IMR-90 (cell line): ENCODE measurements at regions not wholly inside any gene's neighbourhood (a gene's known extent, or its start where the extent isn't known, plus 50 kb on each side); places are given as distances from the start of the nearest gene placed in this dataset.

Source experiments
- ATAC-seq: fragments of 200-7000 bp; cut with Tn5 transposase; 2 replicates; pipeline ENCODE4 v1.9.1; 2020; ENCODE audit warnings: low read depth, mild to moderate bottlenecking, moderate library complexity
- BruUV-seq: library from RNA; stranded (reverse); fragments of 400-500 nt; replicated peaks from 2 replicates; lab custom pipeline; 2021; lab: Mats Ljungman, UMichigan
- CTCF ChIA-PET: fragments of 300-600 bp; formaldehyde crosslinking; extraction: SDS; loops from one replicate; lab custom pipeline; 2021; ENCODE audit warnings: antibody characterized with exemption; lab: Yijun Ruan, JAX
- POLR2A ChIA-PET: fragments of 300-600 bp; sonication (Branson Sonifier 250); formaldehyde crosslinking; loops from one replicate; lab custom pipeline; 2022; ENCODE audit warnings: antibody characterized with exemption; ENCODE audit not compliant: unreplicated experiment; lab: Charles Lee
- DNase-seq: peaks from one replicate; pipeline ENCODE4 v3.0.0; 2013
- H2AFZ ChIP-seq: replicated peaks from 2 replicates; pipeline ENCODE3; 2013; ENCODE audit warnings: low read length, mild to moderate bottlenecking; ENCODE audit not compliant: poor library complexity
- H2AK5ac ChIP-seq: 2 replicates; pipeline ENCODE4 v1.6.1; 2013; ENCODE audit warnings: low read depth, low read length, inconsistent platforms
- H2AK9ac ChIP-seq: replicated peaks from 2 replicates; pipeline ENCODE3; 2013; ENCODE audit warnings: mild to moderate bottlenecking, low read depth, low read length, moderate library complexity; ENCODE audit not compliant: poor library complexity
- H2BK120ac ChIP-seq: 2 replicates; pipeline ENCODE4 v1.6.1; 2013; ENCODE audit warnings: low read depth, low read length, inconsistent platforms
- H2BK15ac ChIP-seq: 3 replicates; pipeline ENCODE4 v1.6.1; 2013; ENCODE audit warnings: low read depth, low read length, inconsistent platforms
- H2BK20ac ChIP-seq: 2 replicates; pipeline ENCODE4 v1.6.1; 2013; ENCODE audit warnings: low read depth, mild to moderate bottlenecking, inconsistent platforms, low read length, moderate library complexity
- H2BK5ac ChIP-seq: 2 replicates; pipeline ENCODE4 v1.6.1; 2013; ENCODE audit warnings: mild to moderate bottlenecking, low read depth, low read length, inconsistent platforms; ENCODE audit not compliant: poor library complexity, severe bottlenecking
- H3K14ac ChIP-seq: replicated peaks from 2 replicates; pipeline ENCODE4 v1.6.1; 2013; ENCODE audit warnings: low read depth, low read length, inconsistent platforms
- H3K18ac ChIP-seq: 2 replicates; pipeline ENCODE4 v1.6.1; 2013; ENCODE audit warnings: low read depth, low read length, control low read depth
- H3K23ac ChIP-seq: 2 replicates; pipeline ENCODE4 v1.6.1; 2013; ENCODE audit warnings: low read depth, low read length, inconsistent platforms
- H3K27ac ChIP-seq: 2 replicates; pipeline ENCODE4 v1.5.1; 2013; ENCODE audit warnings: mild to moderate bottlenecking, control low read depth, low read length; ENCODE audit not compliant: insufficient read depth
- H3K27me3 ChIP-seq: 2 replicates; pipeline ENCODE4 v1.6.1; 2013; ENCODE audit warnings: low read length; ENCODE audit not compliant: control insufficient read depth, insufficient read depth
- H3K36me3 ChIP-seq: 2 replicates; pipeline ENCODE4 v1.6.1; 2013; ENCODE audit warnings: low read length, mixed read lengths; ENCODE audit not compliant: control insufficient read depth, insufficient read depth
- H3K4ac ChIP-seq: 2 replicates; pipeline ENCODE4 v1.6.1; 2013; ENCODE audit warnings: low read depth, low read length, inconsistent platforms
- H3K4me1 ChIP-seq: 2 replicates; pipeline ENCODE4 v1.6.1; 2013; ENCODE audit warnings: low read length, mixed read lengths; ENCODE audit not compliant: control insufficient read depth, insufficient read depth
- H3K4me2 ChIP-seq: 2 replicates; pipeline ENCODE4 v1.6.1; 2013; ENCODE audit warnings: low read depth, mild to moderate bottlenecking, control low read depth, low read length, moderate library complexity
- H3K4me3 ChIP-seq: 2 replicates; pipeline ENCODE4 v1.5.1; 2013; ENCODE audit warnings: low read depth, mild to moderate bottlenecking, control low read depth, low read length, moderate library complexity; ENCODE audit not compliant: insufficient read depth
- H3K56ac ChIP-seq: 2 replicates; pipeline ENCODE4 v1.6.1; 2013; ENCODE audit warnings: low read length, inconsistent platforms; ENCODE audit not compliant: insufficient read depth; ENCODE audit errors: extremely low read depth
- H3K79me1 ChIP-seq, 2 experiments: 2 replicates each; pipeline ENCODE4 v1.6.1; 2013; ENCODE audit warnings: low read length in 2 of 2, inconsistent platforms in 1 of 2, low read depth in 1 of 2
- H3K9ac ChIP-seq: 2 replicates; pipeline ENCODE4 v1.6.1; 2013; ENCODE audit warnings: low read depth, low read length, control low read depth
- H3K9me1 ChIP-seq: 2 replicates; pipeline ENCODE4 v1.6.1; 2013; ENCODE audit warnings: low read length, inconsistent platforms; ENCODE audit not compliant: insufficient read depth
- H3K9me3 ChIP-seq: 2 replicates; pipeline ENCODE4 v1.6.1; 2013; ENCODE audit warnings: low read length; ENCODE audit not compliant: control insufficient read depth, insufficient read depth
- H4K20me1 ChIP-seq: 2 replicates; pipeline ENCODE4 v1.6.1; 2013; ENCODE audit warnings: low read length, inconsistent platforms; ENCODE audit not compliant: insufficient read depth
- H4K5ac ChIP-seq: 2 replicates; pipeline ENCODE4 v1.6.1; 2013; ENCODE audit warnings: mild to moderate bottlenecking, low read depth, low read length, control low read depth
- H4K8ac ChIP-seq, 2 experiments: 2 replicates each; pipeline ENCODE4 v1.6.1; 2013; ENCODE audit warnings: low read depth in 2 of 2, low read length in 2 of 2, control low read depth in 1 of 2, inconsistent platforms in 1 of 2
- H4K91ac ChIP-seq: 2 replicates; pipeline ENCODE4 v1.6.1; 2013; ENCODE audit warnings: low read depth, low read length, inconsistent platforms; ENCODE audit not compliant: insufficient read depth
- CHD1 ChIP-seq: IDR thresholded peaks from 2 replicates; pipeline ENCODE4 v1.6.1; 2012; ENCODE audit warnings: low read depth, low read length, improper control_type of control experiment
- MAFK ChIP-seq: IDR thresholded peaks from 2 replicates; pipeline ENCODE4 v1.6.1; 2012; ENCODE audit warnings: low read depth, low read length, improper control_type of control experiment
- POLR2A ChIP-seq: IDR thresholded peaks from 2 replicates; pipeline ENCODE4 v1.6.1; 2012; ENCODE audit warnings: mild to moderate bottlenecking, low read depth, low read length
- RCOR1 ChIP-seq: IDR thresholded peaks from 2 replicates; pipeline ENCODE4 v1.6.1; 2012; ENCODE audit warnings: mild to moderate bottlenecking, low read length, improper control_type of control experiment; ENCODE audit not compliant: insufficient replicate concordance
- RFX5 ChIP-seq: IDR thresholded peaks from 2 replicates; pipeline ENCODE4 v1.8.0; 2012; ENCODE audit warnings: low read depth, mild to moderate bottlenecking, low read length, moderate library complexity
- WGBS, 2 experiments: methylation state at CpG; one replicate each; pipeline versions ENCODE4 v1.1.5 to v1.1.7; 2013; ENCODE audit warnings: missing lambda C conversion rate in 2 of 2; ENCODE audit not compliant: insufficient read length in 1 of 2; ENCODE audit errors: extremely low coverage in 2 of 2; 5-methylcytosine and 5-hydroxymethylcytosine counted together
- dilution Hi-C: fragments of 300-500 bp; cut with HindIII; formaldehyde crosslinking; loops from one replicate; pipeline ENCODE4 v1.14.3; 2018; ENCODE audit warnings: low sequenced_read_pairs; ENCODE audit not compliant: unreplicated experiment
- in situ Hi-C: fragments of 300-500 bp; cut with MboI; formaldehyde crosslinking; loops from 3 replicates; pipeline ENCODE4 v1.14.3; 2019; ENCODE audit warnings: low sequenced_read_pairs, inconsistent platforms, mixed read lengths
- intact Hi-C: fragments of 100-400 bp; cut with micrococcal nuclease; formaldehyde crosslinking; loops from 2 replicates; pipeline ENCODE4 v1.10.0; 2022
- TF ChIP-seq, protein P1 (sequence below): fragments of 150-350 bp; IDR thresholded peaks from 2 replicates; pipeline ENCODE4 v1.6.1; 2016; ENCODE audit warnings: low read depth, mild to moderate bottlenecking, low read length, moderate library complexity, borderline replicate concordance
- TF ChIP-seq, protein P2 (sequence below): fragments of 150-350 bp; IDR thresholded peaks from 2 replicates; pipeline ENCODE4 v1.6.1; 2017; ENCODE audit warnings: mild to moderate bottlenecking, antibody characterized with exemption, low read length, low read depth
- TF ChIP-seq, protein P3 (sequence below): conservative IDR thresholded peaks from 2 replicates; pipeline ENCODE4 v1.5.1; 2012; ENCODE audit warnings: mild to moderate bottlenecking, low read depth, low read length, improper control_type of control experiment

DNA sequence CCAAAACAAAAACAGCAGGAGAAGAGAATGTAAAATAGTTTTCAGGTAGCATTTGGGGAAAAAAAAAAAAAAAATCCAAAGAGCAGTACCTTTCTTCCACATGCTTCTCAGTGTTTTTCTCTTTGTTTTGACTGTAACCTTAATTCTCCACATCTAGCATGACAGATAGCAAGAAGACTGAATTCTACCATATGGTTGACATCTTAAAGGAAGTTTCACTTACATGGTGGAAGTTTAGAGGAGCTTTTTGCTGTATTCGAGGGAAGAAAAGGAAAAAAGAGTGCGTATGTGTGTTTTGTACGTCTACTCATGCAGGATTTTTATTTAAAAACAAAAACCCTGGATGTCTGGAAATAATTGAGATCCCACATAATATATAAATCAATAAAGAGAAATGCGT is 604.8 kb downstream of the CCDC171 start:
- CTCF ChIA-PET, result interaction anchor here (0.7 kb wide), 1 partner anchor 327 kb away, joined by 3 read pairs; no protein-coding TSS in a partner anchor
- Histone ChIP-seq H3K4me2 (no peak overlapping the region), H3K23ac (no peak overlapping the region), H4K91ac (no peak overlapping the region), H3K4ac (no peak overlapping the region), H3K27ac (no peak overlapping the region), H3K36me3 (no peaks in the 10 kb centered on the region), H4K8ac (no peak overlapping the region), H4K20me1 (no peaks in the 10 kb centered on the region), H2BK120ac (no peak overlapping the region), H3K18ac (no peak overlapping the region), H3K9me3 (no peaks in the 10 kb centered on the region; the same call in 1 of the 2 replicates), H3K14ac (no peak overlapping the region), H3K4me1 (no peaks in the 10 kb centered on the region), H3K79me1 (no peaks in the 10 kb centered on the region), H2BK15ac (no peak overlapping the region), H3K27me3 (peaks cover 2% of the 10 kb centered on the region; the same call in 1 of the 2 replicates), H2AK9ac (no peak overlapping the region), H3K9me1 (no peaks in the 10 kb centered on the region), H3K56ac (no peak overlapping the region), H3K9ac (no peak overlapping the region), H3K4me3 (no peak overlapping the region), H4K5ac (no peak overlapping the region), H2AFZ (no peak overlapping the region), H2BK20ac (no peak overlapping the region), H2BK5ac (no peak overlapping the region), H2AK5ac (no peak overlapping the region)
- WGBS, 2 experiments, result no CpG with 5 or more reads among the region's 4 CpGs
- intact Hi-C loops, result no loop called here
- in situ Hi-C loops, result no loop called here
- POLR2A ChIA-PET, result no interaction called here
- TF ChIP-seq RFX5 (no peak), POLR2A (no peak), MAFK (no peak), RCOR1 (no peak), CHD1 (no peak)
- TF ChIP-seq, protein P1, sequence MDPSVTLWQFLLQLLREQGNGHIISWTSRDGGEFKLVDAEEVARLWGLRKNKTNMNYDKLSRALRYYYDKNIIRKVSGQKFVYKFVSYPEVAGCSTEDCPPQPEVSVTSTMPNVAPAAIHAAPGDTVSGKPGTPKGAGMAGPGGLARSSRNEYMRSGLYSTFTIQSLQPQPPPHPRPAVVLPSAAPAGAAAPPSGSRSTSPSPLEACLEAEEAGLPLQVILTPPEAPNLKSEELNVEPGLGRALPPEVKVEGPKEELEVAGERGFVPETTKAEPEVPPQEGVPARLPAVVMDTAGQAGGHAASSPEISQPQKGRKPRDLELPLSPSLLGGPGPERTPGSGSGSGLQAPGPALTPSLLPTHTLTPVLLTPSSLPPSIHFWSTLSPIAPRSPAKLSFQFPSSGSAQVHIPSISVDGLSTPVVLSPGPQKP, result no peak
- TF ChIP-seq, protein P2, sequence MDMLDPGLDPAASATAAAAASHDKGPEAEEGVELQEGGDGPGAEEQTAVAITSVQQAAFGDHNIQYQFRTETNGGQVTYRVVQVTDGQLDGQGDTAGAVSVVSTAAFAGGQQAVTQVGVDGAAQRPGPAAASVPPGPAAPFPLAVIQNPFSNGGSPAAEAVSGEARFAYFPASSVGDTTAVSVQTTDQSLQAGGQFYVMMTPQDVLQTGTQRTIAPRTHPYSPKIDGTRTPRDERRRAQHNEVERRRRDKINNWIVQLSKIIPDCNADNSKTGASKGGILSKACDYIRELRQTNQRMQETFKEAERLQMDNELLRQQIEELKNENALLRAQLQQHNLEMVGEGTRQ, result no peak
- TF ChIP-seq, protein P3, sequence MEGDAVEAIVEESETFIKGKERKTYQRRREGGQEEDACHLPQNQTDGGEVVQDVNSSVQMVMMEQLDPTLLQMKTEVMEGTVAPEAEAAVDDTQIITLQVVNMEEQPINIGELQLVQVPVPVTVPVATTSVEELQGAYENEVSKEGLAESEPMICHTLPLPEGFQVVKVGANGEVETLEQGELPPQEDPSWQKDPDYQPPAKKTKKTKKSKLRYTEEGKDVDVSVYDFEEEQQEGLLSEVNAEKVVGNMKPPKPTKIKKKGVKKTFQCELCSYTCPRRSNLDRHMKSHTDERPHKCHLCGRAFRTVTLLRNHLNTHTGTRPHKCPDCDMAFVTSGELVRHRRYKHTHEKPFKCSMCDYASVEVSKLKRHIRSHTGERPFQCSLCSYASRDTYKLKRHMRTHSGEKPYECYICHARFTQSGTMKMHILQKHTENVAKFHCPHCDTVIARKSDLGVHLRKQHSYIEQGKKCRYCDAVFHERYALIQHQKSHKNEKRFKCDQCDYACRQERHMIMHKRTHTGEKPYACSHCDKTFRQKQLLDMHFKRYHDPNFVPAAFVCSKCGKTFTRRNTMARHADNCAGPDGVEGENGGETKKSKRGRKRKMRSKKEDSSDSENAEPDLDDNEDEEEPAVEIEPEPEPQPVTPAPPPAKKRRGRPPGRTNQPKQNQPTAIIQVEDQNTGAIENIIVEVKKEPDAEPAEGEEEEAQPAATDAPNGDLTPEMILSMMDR, result no peak
- BruUV-seq, result no TSS peak
- dilution Hi-C loops, result no loop called here
- ATAC-seq (no peak), DNase-seq (no peak)
